ENCODE measurements at regions not wholly inside any gene's neighbourhood (a gene's known extent, or its start where the extent isn't known, plus 50 kb on each side); places are given as distances from the start of the nearest gene placed in this dataset.

DNA sequence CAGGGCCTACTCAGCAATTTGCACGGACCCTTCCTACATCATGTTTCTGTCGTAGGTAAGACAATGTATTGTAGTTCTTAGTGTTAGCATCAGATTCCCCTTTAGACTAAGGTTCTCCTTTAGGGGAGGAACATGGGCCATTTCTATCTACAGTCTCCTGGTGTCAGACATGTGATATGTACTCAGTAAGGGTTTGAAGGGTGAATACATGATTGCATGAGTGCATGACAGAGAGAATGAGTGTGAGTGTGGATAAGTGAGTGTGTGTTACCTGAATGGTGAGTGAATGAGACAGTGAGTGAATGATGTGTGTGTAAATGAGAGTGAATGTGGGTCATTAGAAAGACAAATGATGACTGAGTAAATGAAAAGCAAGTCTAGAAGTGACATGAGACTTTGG is 476.8 kb downstream of the HAPSTR1 start:
- no peaks in the 10 kb centered on the region for H3K36me3 ChIP-seq (ENCODE audit: control insufficient read depth in 2 of 3, insufficient read depth in 3 of 3, low read length in 3 of 3)
- no peaks in the 10 kb centered on the region for H3K4me1 ChIP-seq (ENCODE audit: control insufficient read depth in 2 of 2, insufficient read depth in 2 of 2, low read length in 2 of 2)
- H3K4me3 Mint-ChIP-seq, result no peak overlapping the region
- peaks cover 0 to 5% (median 0%) of the 10 kb centered on the region in 5 donors for H3K27me3 Mint-ChIP-seq
- no peak overlapping the region for H3K27ac ChIP-seq (ENCODE audit: low read depth, low read length)
- H3K4me1 Mint-ChIP-seq, result no peaks in the 10 kb centered on the region
- H3K4me3 ChIP-seq (ENCODE audit: low read length), result no peak overlapping the region
- ATAC-seq, result no peak
- intact Hi-C loops (cut with micrococcal nuclease), result no loop called here
- H3K9me3 Mint-ChIP-seq, result peaks cover 0 to 8% (median 2%) of the 10 kb centered on the region in 11 donors
- H3K27ac Mint-ChIP-seq, result no peak overlapping the region
- H3K27me3 ChIP-seq (ENCODE audit: control insufficient read depth in 2 of 2, insufficient read depth in 2 of 2, low read length in 2 of 2), result no peaks in the 10 kb centered on the region
- DNase-seq, result no peak
- no peaks in the 10 kb centered on the region for H3K36me3 Mint-ChIP-seq
- H3K9me3 ChIP-seq (ENCODE audit: control insufficient read depth in 2 of 3, low read length in 3 of 3), result no peaks in the 10 kb centered on the region
- ChIA-PET CTCF (no interaction called here), POLR2A (no interaction called here)

DNA sequence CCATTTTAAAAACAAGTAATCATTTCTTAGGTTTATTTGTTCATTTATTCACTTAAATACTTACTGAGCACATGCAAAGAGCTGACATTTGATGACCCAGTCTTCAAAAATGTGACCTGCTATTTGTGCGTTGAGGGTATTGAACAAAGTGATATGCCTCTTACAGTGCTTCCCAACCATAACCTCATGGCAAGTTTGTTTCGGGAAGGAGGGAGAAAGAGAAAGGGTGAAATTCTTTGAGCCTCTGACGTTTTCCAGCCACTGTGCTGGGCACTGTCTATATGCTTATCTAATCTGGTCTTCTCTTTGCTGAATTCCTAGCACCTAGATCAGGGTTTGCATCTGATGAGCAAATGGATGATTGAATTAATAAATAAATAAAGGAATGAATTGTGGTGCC is 479.1 kb downstream of the HAPSTR1 start:
- POLR2A ChIA-PET, result no interaction called here
- Histone ChIP-seq H3K27me3 (ENCODE audit: control insufficient read depth in 2 of 2, insufficient read depth in 2 of 2, low read length in 2 of 2) (no peaks in the 10 kb centered on the region), H3K4me3 (ENCODE audit: low read length) (no peak overlapping the region), H3K27ac (ENCODE audit: low read depth, low read length) (no peak overlapping the region), H3K4me1 (ENCODE audit: control insufficient read depth in 2 of 2, insufficient read depth in 2 of 2, low read length in 2 of 2) (no peaks in the 10 kb centered on the region), H3K9me3 (ENCODE audit: control insufficient read depth in 2 of 3, low read length in 3 of 3) (no peaks in the 10 kb centered on the region), H3K36me3 (ENCODE audit: control insufficient read depth in 2 of 3, insufficient read depth in 3 of 3, low read length in 3 of 3) (no peaks in the 10 kb centered on the region)
- DNase-seq, result no peak
- no peak for ATAC-seq
- Mint-ChIP-seq H3K9me3 (peaks cover 0 to 8% (median 4%) of the 10 kb centered on the region in 11 donors), H3K4me3 (no peak overlapping the region), H3K27me3 (peaks cover 0 to 5% (median 0%) of the 10 kb centered on the region in 5 donors), H3K4me1 (no peaks in the 10 kb centered on the region), H3K36me3 (no peaks in the 10 kb centered on the region), H3K27ac (no peak overlapping the region)
- CTCF ChIA-PET, result no interaction called here
- intact Hi-C loops (cut with micrococcal nuclease), result no loop called here

DNA sequence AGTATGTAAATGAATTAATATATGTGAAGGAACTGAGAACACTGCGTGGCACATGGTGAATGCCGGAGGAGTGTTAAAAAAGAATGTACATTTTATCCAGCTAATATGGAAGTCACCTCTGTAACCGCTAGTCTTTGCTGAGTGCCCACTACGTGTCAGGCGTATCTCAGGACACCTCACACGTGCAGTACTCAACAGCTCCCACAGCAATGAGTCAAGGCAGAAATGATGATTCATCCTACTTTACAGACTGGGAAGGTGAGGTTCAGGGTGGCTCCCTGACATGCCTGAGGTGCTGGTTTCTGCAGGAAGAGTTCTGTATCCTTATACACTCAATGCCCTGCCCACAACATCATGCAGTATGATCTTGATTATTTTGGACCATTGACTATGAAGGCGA is 487.0 kb downstream of the HAPSTR1 start:
- CTCF ChIA-PET, result interaction anchor here (1.1 kb wide), 1 partner anchor 24 kb away, joined by 3 read pairs; no protein-coding TSS in a partner anchor
- Mint-ChIP-seq H3K9me3 (peaks cover 0 to 18% (median 7%) of the 10 kb centered on the region in 11 donors), H3K4me3 (no peak overlapping the region), H3K27me3 (no peaks in the 10 kb centered on the region), H3K4me1 (no peaks in the 10 kb centered on the region), H3K27ac (no peak overlapping the region), H3K36me3 (no peaks in the 10 kb centered on the region)
- no peak for DNase-seq
- ATAC-seq, result no peak
- H3K36me3 ChIP-seq (ENCODE audit: control insufficient read depth in 2 of 3, insufficient read depth in 3 of 3, low read length in 3 of 3), result no peaks in the 10 kb centered on the region
- intact Hi-C loops (cut with micrococcal nuclease), result no loop called here
- no peak overlapping the region for H3K27ac ChIP-seq (ENCODE audit: low read depth, low read length)
- no peaks in the 10 kb centered on the region for H3K4me1 ChIP-seq (ENCODE audit: control insufficient read depth in 2 of 2, insufficient read depth in 2 of 2, low read length in 2 of 2)
- H3K4me3 ChIP-seq (ENCODE audit: low read length), result no peak overlapping the region
- H3K27me3 ChIP-seq (ENCODE audit: control insufficient read depth in 2 of 2, insufficient read depth in 2 of 2, low read length in 2 of 2), result no peaks in the 10 kb centered on the region
- POLR2A ChIA-PET, result no interaction called here
- H3K9me3 ChIP-seq (ENCODE audit: control insufficient read depth in 2 of 3, low read length in 3 of 3), result no peaks in the 10 kb centered on the region

DNA sequence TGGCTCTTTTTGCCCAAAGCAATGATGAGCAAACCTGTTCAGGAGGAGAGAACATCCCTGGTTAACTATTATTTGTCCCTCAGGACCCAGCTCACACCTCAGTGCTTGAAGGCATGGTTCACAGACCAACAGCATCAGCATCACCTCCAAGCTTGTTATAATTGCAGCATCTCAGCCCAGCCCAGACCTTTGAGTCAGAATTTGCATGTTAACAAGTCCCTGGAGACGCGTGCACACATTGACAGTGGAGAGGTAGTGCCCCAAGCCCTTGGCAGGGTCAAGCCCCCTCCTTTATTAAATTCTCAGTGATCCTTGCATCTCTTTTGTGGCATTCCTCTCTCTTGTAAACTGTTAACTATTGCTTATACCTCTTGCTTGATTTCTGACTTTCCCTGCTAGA is 488.6 kb downstream of the HAPSTR1 start:
- no peaks in the 10 kb centered on the region for H3K27me3 Mint-ChIP-seq
- H3K4me3 Mint-ChIP-seq, result no peak overlapping the region
- peaks cover 2 to 25% (median 8%) of the 10 kb centered on the region in 11 donors for H3K9me3 Mint-ChIP-seq
- H3K9me3 ChIP-seq (ENCODE audit: control insufficient read depth in 2 of 3, low read length in 3 of 3), result no peaks in the 10 kb centered on the region
- H3K36me3 Mint-ChIP-seq, result peaks cover 0 to 3% (median 0%) of the 10 kb centered on the region in 5 donors
- H3K4me1 ChIP-seq (ENCODE audit: control insufficient read depth in 2 of 2, insufficient read depth in 2 of 2, low read length in 2 of 2), result no peaks in the 10 kb centered on the region
- POLR2A ChIA-PET, result no interaction called here
- no peak for ATAC-seq
- intact Hi-C loops (cut with micrococcal nuclease), result no loop called here
- no peak overlapping the region for H3K4me3 ChIP-seq (ENCODE audit: low read length)
- H3K27me3 ChIP-seq (ENCODE audit: control insufficient read depth in 2 of 2, insufficient read depth in 2 of 2, low read length in 2 of 2), result no peaks in the 10 kb centered on the region
- H3K27ac ChIP-seq (ENCODE audit: low read depth, low read length), result no peak overlapping the region
- no peaks in the 10 kb centered on the region for H3K4me1 Mint-ChIP-seq
- no peak overlapping the region for H3K27ac Mint-ChIP-seq
- H3K36me3 ChIP-seq (ENCODE audit: control insufficient read depth in 2 of 3, insufficient read depth in 3 of 3, low read length in 3 of 3), result no peaks in the 10 kb centered on the region
- DNase-seq, result no peak
- CTCF ChIA-PET, result no interaction called here

DNA sequence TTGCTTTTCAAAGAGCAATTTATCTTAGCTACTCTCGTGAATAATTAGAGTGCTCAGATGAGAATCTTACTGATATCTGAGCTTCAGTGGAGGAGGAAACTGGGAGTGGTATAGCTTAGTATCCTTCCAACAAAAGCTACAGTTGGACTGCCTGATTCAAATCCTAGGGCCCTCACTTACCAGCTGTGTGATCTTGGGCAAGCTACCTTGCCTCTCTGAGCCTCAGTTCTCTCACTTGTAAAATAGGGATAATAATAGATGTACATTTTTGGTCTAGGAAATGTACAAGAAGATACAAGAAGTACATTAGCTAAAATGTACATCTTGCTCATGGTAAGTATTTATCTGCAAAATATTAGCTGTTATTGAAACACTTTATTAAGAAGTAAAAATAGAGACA is 502.0 kb downstream of the HAPSTR1 start:
- Mint-ChIP-seq H3K4me3 (no peak overlapping the region), H3K27me3 (peaks cover 0 to 7% (median 0%) of the 10 kb centered on the region in 5 donors), H3K9me3 (peaks cover 0 to 14% (median 5%) of the 10 kb centered on the region in 11 donors), H3K4me1 (no peaks in the 10 kb centered on the region), H3K36me3 (peaks cover 0 to 3% (median 0%) of the 10 kb centered on the region in 5 donors), H3K27ac (no peak overlapping the region)
- DNase-seq (no peak), ATAC-seq (no peak)
- ChIA-PET POLR2A (no interaction called here), CTCF (no interaction called here)
- Histone ChIP-seq H3K27me3 (ENCODE audit: control insufficient read depth in 2 of 2, insufficient read depth in 2 of 2, low read length in 2 of 2) (no peaks in the 10 kb centered on the region), H3K4me3 (ENCODE audit: low read length) (no peak overlapping the region), H3K4me1 (ENCODE audit: control insufficient read depth in 2 of 2, insufficient read depth in 2 of 2, low read length in 2 of 2) (no peaks in the 10 kb centered on the region), H3K27ac (ENCODE audit: low read depth, low read length) (no peak overlapping the region), H3K9me3 (ENCODE audit: control insufficient read depth in 2 of 3, low read length in 3 of 3) (no peaks in the 10 kb centered on the region), H3K36me3 (ENCODE audit: control insufficient read depth in 2 of 3, insufficient read depth in 3 of 3, low read length in 3 of 3) (no peaks in the 10 kb centered on the region)
- intact Hi-C loops (cut with micrococcal nuclease), result no loop called here

DNA sequence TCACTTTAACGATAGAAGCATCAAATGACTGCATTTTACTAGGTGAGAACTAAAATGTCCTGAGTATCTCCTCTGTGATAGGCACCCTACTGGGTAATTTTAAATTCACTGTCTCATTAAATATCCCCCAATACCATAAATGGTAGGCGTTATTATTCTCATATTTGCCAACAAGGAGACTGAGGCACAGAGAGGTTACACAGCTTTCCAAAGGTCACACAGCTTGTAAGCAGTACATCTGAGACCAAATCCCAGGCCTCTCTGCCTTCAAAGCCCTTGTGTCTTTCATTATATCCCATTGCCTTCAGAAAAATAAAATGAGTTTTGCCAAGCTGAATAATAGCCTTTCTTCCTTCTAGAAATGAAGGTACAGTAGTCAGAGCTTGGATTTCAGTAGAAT is 502.6 kb downstream of the HAPSTR1 start:
- Mint-ChIP-seq H3K27ac (no peak overlapping the region), H3K9me3 (peaks cover 0 to 14% (median 5%) of the 10 kb centered on the region in 11 donors), H3K27me3 (peaks cover 0 to 7% (median 0%) of the 10 kb centered on the region in 5 donors), H3K4me1 (no peaks in the 10 kb centered on the region), H3K4me3 (no peak overlapping the region), H3K36me3 (peaks cover 0 to 3% (median 0%) of the 10 kb centered on the region in 5 donors)
- H3K27me3 ChIP-seq (ENCODE audit: control insufficient read depth in 2 of 2, insufficient read depth in 2 of 2, low read length in 2 of 2), result no peaks in the 10 kb centered on the region
- DNase-seq (no peak), ATAC-seq (no peak)
- no peak overlapping the region for H3K4me3 ChIP-seq (ENCODE audit: low read length)
- no peaks in the 10 kb centered on the region for H3K9me3 ChIP-seq (ENCODE audit: control insufficient read depth in 2 of 3, low read length in 3 of 3)
- no peak overlapping the region for H3K27ac ChIP-seq (ENCODE audit: low read depth, low read length)
- POLR2A ChIA-PET, result no interaction called here
- intact Hi-C loops (cut with micrococcal nuclease), result no loop called here
- CTCF ChIA-PET, result no interaction called here
- H3K36me3 ChIP-seq (ENCODE audit: control insufficient read depth in 2 of 3, insufficient read depth in 3 of 3, low read length in 3 of 3), result no peaks in the 10 kb centered on the region
- no peaks in the 10 kb centered on the region for H3K4me1 ChIP-seq (ENCODE audit: control insufficient read depth in 2 of 2, insufficient read depth in 2 of 2, low read length in 2 of 2)

DNA sequence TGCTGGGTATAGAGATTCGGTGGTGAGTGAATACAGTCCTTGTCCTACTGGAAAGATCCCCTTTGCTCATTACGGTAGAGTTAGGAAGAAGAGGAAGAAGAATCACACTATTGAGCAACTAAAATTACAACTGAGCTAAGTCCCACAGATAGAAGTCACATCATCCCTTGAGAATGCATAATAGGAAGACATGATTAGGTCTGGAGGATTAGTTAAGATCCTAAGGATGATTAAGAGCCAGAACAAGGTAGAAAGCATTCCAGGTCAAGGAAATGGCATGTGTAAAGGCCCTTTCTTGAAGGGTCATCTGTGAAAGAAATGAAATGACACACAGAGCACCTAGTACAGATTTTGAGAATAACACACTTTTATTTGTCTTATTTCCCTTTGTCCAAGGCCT is 503.5 kb downstream of the HAPSTR1 start:
- peaks cover 0 to 17% (median 5%) of the 10 kb centered on the region in 11 donors for H3K9me3 Mint-ChIP-seq
- no peak overlapping the region for H3K27ac Mint-ChIP-seq
- Histone ChIP-seq H3K36me3 (ENCODE audit: control insufficient read depth in 2 of 3, insufficient read depth in 3 of 3, low read length in 3 of 3) (no peaks in the 10 kb centered on the region), H3K9me3 (ENCODE audit: control insufficient read depth in 2 of 3, low read length in 3 of 3) (no peaks in the 10 kb centered on the region), H3K27ac (ENCODE audit: low read depth, low read length) (no peak overlapping the region), H3K4me3 (ENCODE audit: low read length) (no peak overlapping the region), H3K27me3 (ENCODE audit: control insufficient read depth in 2 of 2, insufficient read depth in 2 of 2, low read length in 2 of 2) (no peaks in the 10 kb centered on the region), H3K4me1 (ENCODE audit: control insufficient read depth in 2 of 2, insufficient read depth in 2 of 2, low read length in 2 of 2) (no peaks in the 10 kb centered on the region)
- CTCF ChIA-PET, result no interaction called here
- H3K27me3 Mint-ChIP-seq, result peaks cover 0 to 7% (median 0%) of the 10 kb centered on the region in 5 donors
- H3K36me3 Mint-ChIP-seq, result peaks cover 0 to 3% (median 0%) of the 10 kb centered on the region in 5 donors
- ATAC-seq, result no peak
- no peak overlapping the region for H3K4me3 Mint-ChIP-seq
- intact Hi-C loops (cut with micrococcal nuclease), result no loop called here
- POLR2A ChIA-PET, result no interaction called here
- H3K4me1 Mint-ChIP-seq, result no peaks in the 10 kb centered on the region
- no peak for DNase-seq
